RKO (cell line): ENCODE measurements at regions not wholly inside any gene's neighbourhood (a gene's known extent, or its start where the extent isn't known, plus 50 kb on each side); places are given as distances from the start of the nearest gene placed in this dataset.

Source experiments
- DNase-seq: peaks from one replicate; pipeline ENCODE4 v3.0.0-alpha.2; 2016; ENCODE audit warnings: low spot score

DNA sequence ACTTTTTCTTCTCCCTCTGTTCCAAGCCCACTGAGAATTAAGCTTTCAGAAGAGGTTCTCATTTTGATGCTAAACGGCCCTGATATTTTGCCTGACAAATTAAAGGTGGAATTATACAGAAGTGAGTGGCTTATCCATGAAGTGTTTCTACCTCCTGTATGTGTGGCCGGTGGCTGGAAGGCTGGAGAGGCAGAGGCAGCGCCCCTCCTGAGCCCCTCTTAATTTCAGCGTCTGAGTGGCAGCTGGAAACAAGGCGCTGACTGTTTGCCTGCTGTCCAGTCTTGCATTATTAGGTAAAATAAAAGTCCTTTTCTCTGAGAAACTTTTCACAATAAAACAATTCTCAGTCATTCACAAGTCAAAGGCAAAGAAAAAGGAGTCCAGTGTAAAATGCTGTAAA is 685.7 kb downstream of the MCTP2 start:
- no peak for DNase-seq

- DNase-seq: no peak
These were observed 690.6 kb downstream of the MCTP2 start for GRCh38 chr15:94921936-94922335.

DNA sequence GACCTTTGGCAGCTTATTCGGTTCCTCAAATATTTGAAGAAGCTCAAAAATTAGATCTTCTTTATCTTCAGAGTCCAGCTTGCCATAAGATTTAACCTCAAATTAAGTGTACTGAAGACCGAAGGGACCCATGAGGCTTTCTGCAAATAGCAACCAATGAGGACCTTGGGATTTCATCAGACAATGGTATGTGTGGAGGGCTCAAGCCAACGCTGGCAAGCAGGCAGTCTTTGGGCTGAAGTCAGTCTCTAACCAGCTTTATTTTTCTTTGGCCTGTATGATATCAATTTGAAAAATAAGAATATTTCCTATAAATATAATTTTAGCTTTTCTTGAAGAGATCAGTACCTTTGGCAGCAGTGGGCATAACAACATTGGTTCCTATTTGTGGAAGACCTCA is 692.7 kb downstream of the MCTP2 start:
- no peak for DNase-seq

DNA sequence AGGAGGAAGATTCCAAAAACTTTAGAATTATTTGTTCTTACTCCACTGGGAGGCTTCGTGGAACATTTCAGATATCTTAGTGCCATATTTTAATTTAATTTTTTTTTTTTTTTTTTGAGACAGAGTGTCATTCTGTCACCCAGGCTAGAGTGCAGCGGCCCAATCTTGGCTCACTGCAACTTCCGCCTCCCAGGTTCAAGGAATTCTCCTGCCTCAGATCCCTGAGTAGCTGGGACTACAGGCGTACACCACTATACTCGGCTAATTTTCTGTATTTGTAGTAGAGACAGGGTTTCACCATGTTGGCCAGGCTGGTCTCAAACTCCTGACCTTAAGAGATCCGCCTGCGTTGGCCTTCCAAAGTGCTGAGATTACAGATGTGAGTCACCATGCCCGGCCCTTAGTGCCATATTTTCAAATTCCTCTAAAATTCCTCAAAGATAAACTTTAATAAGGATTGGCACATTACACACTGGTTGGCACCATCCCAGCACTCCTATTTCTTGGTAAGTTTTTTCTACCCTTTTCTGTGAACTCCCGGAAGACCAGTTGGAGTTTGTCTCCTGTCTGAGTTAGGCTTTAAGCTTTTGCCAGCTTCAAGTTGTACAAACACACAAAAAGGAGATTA is 693.7 kb downstream of the MCTP2 start:
- no peak for DNase-seq

DNA sequence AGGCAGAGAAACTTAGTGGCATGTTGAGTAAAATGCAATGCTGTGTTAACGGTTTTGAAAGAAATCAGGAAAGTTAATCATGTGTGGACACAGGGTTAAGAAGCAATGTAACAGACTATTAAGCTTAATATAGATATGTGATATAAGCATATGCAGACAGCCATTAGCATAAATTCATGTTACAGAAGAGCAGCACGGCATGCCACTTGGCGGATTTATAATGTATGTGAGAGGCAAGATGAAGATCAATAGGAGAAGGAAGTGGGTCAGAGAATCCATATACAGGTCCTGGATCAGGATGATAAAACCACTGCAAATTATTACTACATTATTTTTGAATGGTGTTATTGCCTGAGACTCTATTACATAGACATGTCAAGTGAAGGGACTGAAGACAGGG is 694.3 kb downstream of the MCTP2 start:
- DNase-seq: no peak

DNA sequence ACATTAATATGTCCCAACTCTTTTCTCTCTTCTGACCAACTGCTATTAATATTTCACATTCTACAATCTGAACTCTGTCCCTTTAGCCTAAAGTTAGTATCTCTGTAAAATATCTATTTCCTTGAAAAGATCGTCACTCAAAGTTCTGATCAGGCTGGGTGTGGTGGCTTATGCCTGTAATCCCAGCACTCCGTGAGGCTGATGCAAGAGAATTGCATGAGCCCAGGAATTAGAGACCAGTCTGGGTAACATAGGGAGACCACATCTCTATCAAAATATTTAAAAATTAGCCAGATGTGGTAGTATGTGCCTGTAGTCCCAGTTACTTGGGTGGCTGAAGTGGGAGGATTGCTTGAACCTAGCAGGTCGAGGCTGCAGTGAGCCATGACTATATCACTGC is 695.6 kb downstream of the MCTP2 start:
- no peak for DNase-seq

DNA sequence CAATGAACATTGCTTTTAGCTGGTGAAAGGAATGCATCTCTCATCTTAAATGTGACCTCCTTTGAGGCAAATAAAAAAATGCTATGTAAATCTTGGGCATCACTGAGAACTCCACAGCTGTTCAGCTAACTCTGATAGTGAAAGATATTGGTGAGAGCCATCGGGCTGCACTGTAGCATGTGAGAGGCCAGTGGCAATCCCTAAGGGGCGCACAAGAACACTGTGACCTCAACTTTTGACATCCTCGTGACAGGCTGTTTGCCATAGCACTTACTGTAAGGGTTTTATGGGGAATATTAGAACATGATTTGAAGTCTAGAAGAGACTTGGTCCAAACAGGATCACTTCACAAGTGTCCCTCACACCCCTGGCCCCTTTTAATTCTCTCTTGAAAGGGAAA is 697.9 kb downstream of the MCTP2 start:
- no peak for DNase-seq

- DNase-seq: no peak
These were observed 699.1 kb downstream of the MCTP2 start for GRCh38 chr15:94930441-94930840.

DNA sequence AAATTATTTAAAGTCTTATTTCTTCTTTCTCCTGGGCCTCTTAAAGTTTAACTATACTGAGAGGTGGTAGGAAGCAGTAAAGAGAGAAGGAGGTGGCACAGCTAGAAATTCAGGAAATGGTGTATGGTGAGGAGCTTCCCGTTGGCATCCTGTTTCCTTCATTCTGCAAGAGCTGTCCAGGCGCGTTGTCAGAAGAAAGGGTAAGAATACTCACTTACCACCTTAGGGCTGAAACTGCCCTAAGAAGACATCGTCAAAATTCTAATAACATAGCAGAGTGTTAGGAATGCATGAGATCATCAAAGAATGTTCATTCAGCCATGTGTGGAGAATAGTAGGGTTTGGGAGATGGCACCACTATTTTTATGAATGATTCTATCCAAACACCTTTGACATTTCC is 699.6 kb downstream of the MCTP2 start:
- DNase-seq: no peak

DNA sequence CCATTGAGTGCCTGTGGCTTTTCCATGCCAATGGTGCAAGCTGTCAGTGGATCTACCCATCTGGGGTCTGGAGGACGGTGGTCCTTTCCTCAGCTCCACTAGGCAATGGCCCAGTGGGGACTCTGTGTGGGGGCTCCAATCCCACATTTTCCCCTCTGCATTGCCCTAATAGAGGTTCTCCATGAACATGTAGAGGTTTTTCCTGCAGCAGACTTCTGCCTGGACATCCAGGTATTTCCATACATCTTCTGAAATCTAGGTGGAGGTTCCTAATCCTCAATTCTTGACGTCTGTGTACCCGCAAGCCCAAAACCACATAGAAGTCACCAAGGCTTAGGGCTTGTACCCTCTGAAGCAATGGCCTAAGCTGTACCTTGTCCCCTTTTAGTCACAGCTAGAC is 703.1 kb downstream of the MCTP2 start:
- no peak for DNase-seq

GRCh38 chr15:94937242-94937641 is 705.9 kb downstream of the MCTP2 start:
- no peak for DNase-seq

- no peak for DNase-seq
These were observed 712.5 kb downstream of the MCTP2 start for GRCh38 chr15:94943888-94944287.

GRCh38 chr15:94951538-94951937 is 720.2 kb downstream of the MCTP2 start:
- DNase-seq: no peak

- no peak for DNase-seq
These were observed 732.6 kb downstream of the MCTP2 start for GRCh38 chr15:94963953-94964352.

DNA sequence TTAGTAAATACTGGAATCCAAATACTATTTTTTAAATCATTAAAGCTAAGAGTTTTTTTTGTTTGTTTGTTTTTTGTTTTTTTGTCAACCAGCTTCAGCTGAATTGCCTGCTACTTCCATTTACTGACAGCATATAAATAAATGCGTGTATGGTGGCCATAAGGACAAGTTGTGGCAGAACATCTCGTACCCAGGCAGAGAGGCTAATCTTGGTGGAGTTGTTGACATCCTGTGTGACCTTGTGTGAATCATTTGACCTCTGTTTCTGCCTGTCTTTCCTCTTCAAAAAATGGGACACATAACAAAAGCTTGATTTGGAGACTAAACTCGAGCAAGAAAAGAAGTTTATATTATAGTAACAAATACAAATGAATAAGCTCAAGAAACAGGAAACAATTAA is 734.2 kb downstream of the MCTP2 start:
- DNase-seq: no peak

DNA sequence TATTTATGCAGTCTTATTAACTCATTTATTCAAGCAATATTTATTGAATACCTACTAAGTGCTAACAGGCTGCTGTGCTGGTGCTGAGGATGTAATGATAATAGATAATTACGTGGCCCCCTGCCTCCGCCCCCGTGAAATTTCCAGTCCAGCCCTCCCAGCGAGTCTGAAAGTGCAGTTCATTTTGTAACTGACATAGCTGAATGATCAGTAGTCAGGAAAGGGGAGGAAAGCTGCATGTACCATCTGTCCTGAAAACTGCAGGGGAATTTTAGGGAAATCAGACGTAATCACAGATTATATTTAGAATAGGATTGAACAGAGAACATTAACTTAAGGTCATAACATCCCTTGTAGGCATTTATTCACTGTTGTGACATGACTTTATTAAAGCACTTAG is 736.8 kb downstream of the MCTP2 start:
- no peak for DNase-seq

DNA sequence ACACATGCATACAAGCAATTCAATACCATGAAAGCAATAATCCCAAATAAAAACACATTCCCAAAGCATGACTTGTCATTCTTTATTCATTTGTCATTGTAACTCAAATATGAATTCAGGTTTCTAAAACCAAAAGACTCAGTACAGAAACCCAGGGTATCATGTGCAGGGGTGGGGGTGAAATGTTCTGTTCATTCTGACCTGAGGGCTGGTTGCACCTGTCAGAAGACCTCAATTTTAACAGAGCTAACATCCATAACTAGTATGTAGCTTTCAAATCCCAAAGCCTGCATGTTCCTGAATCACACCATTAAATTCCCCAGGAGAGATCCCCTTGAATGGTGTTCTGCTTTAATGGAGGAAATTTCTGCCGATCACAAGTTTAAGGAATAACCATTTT is 738.7 kb downstream of the MCTP2 start:
- no peak for DNase-seq

DNA sequence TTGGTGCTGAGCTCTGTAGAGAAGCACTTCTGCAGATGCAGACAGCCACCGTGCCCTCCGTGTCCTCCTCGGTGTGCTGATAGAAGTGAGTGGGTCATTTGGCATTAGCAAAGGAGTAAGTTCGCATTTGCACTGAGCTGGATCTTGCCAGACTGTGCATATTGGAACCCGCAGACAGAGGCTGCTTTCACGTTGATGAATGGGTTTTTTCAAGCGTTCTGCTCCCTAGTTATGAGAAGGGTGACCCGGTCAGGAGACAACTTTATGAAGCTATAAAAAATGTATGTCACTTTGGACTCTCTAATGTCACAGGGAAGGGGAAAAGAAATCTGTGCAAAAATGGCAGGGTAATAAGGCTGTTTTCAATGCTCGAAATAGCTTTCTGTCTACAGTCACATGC is 739.4 kb downstream of the MCTP2 start:
- no peak for DNase-seq

DNA sequence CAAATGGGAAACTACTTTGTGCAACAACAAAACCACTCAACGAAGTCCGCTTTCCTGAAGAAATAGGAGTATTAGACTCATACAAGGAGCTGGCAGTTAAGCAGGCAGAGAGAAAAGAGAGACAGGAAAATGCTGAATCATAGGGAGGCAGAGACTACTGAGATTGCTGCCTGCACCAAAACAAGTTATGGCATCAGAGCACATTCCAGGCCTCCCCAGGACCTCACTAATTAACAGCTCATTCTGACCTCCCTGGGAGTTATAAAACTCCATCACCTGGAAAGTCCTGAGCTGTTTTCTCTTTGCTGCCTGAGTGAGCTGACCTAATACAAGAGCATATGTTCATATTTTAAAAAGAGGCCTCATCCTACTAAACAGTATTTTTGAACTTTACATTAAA is 741.0 kb downstream of the MCTP2 start:
- DNase-seq: no peak

DNA sequence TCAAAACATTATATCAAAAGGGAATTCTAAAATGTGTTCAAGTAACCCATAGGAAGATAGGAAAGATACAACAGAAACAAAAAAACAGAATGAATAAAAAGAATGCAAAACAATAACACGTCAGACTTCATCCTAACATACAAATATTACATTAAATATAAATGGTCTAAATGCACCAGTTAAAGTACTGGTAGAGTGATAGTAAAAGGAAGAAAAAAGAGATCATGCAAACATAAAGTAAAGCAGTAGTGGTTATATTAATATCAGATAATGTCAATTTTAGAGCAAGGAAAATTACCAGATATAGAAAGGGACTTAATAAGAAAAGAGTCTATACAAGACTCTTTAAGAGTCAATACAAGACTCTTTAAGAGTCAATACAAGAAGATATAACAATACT is 755.7 kb downstream of the MCTP2 start:
- no peak for DNase-seq

DNA sequence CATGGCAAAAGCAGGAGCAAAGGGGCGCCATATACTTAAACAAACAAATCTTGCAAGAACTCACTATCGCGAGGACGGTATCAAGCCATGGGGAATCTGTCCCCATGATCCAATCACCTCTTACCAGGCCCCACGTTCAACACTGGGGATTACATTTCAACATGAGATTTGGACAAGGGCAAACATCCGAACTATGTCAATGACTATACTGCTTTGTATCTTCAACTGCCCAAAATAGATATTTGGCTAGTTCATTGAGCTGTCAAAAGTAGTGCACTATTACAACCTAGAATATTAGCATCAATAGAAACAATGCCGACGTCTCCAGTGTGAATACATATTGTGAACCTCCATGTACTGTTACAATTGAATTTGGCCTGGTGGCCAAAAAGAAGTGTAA is 760.4 kb downstream of the MCTP2 start:
- no peak for DNase-seq

GRCh38 chr15:95009635-95010034 is 778.3 kb downstream of the MCTP2 start:
- DNase-seq: no peak

DNA sequence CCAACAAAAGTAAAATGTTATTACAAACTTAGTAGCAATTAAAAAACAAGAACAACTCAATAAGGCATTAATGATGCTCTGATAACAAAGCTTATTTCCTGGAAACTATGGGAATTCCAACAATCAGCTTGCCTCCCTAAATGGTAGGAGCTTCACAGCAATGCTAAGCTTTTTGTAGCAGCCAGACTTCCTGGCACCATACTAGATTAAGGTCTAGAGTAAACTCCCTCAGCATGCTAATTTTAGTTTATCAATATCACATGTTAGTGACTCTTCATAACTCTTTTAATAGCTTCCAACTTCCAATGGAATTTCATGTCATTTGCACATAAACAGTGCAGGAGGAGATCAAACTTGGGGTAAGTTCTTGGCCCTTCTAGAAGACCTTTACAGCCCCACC is 782.0 kb downstream of the MCTP2 start:
- no peak for DNase-seq

DNA sequence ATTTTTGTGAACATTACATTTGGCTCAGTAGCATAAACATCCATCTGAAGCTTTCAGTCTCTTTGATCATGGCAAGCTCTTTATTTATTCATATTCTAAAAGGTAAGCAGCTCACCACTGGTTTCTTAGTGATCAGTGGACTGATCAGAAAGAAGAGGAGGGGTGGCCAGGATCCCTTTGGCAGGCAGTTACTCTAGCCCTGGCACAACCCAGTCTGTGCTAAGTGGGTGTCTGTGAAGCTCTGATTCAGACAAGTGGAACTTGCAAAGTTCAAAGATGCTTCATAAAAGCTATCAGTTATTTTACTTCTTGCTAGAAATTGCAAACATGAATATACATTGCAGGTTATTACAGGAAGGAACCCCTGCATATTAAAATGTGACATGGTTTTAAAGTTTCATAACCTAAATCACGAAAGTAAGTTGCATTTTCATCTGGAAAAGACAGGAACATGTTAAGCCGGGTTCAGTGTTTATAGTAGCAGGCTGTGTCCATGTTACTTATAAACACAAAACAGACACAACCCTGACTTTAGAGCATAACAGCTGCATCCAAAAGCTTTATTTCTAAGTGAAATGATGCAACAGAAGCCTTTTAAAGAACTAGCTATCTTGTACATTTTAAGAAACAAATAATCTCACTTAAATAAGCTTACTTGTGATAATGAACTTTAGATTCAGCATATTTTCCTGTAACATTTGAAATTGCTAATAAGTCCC is 785.3 kb downstream of the MCTP2 start:
- no peak for DNase-seq
